ENCODE measurements at regions not wholly inside any gene's neighbourhood (a gene's known extent, or its start where the extent isn't known, plus 50 kb on each side); places are given as distances from the start of the nearest gene placed in this dataset.
A peak's percentile ranks its signal among the peaks of the same experiment; 100 is the strongest.

GRCh38 chr3:41112466-41112865 is 86.8 kb upstream of the CTNNB1 start:
- no peak overlapping the region for H3K4me3 ChIP-seq
- intact Hi-C loops (cut with DNase I) = no loop called here
- peaks cover 0 to 9% (median 0%) of the 10 kb centered on the region in 3 donors for H3K4me1 ChIP-seq
- DNase-seq = no peak
- TF ChIP-seq CTCF (IDR thresholded peaks at IDR 0.05) (no peak), POLR2A (IDR thresholded peaks at IDR 0.05) (no peak)
- no peaks in the 10 kb centered on the region for H3K27me3 ChIP-seq
- H3K36me3 ChIP-seq = no peaks in the 10 kb centered on the region
- no peak overlapping the region for H3K27ac ChIP-seq
- H3K9me3 ChIP-seq = no peaks in the 10 kb centered on the region
- 77 to 78% methylated on average over 2 of the region's 2 CpGs for WGBS, 2 donors

GRCh38 chr3:41115069-41115468 is 84.2 kb upstream of the CTNNB1 start:
- WGBS, 2 donors = 86 to 95% methylated on average over 4 of the region's 4 CpGs
- intact Hi-C loops (cut with DNase I) = no loop called here
- no peak for TF ChIP-seq CTCF (IDR thresholded peaks at IDR 0.05)
- no peak for TF ChIP-seq POLR2A (IDR thresholded peaks at IDR 0.05)
- Histone ChIP-seq H3K4me1 (peaks cover 0 to 19% (median 1%) of the 10 kb centered on the region in 3 donors), H3K9me3 (no peaks in the 10 kb centered on the region), H3K4me3 (no peak overlapping the region), H3K27me3 (no peaks in the 10 kb centered on the region), H3K27ac (no peak overlapping the region), H3K36me3 (no peaks in the 10 kb centered on the region)
- no peak for DNase-seq

- peak overlapping the region in 3 of 4 donors; percentile 15 to 53 (median 40) for H3K27ac ChIP-seq
- H3K27me3 ChIP-seq = no peaks in the 10 kb centered on the region
- H3K4me3 ChIP-seq = no peak overlapping the region
- no peaks in the 10 kb centered on the region for H3K36me3 ChIP-seq
- intact Hi-C loops (cut with DNase I) = no loop called here
- DNase-seq = no peak
- TF ChIP-seq POLR2A (IDR thresholded peaks at IDR 0.05) = no peak
- TF ChIP-seq CTCF (IDR thresholded peaks at IDR 0.05) = no peak
- H3K9me3 ChIP-seq = no peaks in the 10 kb centered on the region
- H3K4me1 ChIP-seq = peaks cover 0 to 27% (median 3%) of the 10 kb centered on the region in 3 donors
- 61 to 76% methylated on average over 4 to 8 of the region's 8 CpGs for WGBS, 2 donors
Observed at GRCh38 chr3:41116851-41117250, 82.5 kb upstream of the CTNNB1 start.

- Histone ChIP-seq H3K36me3 (no peaks in the 10 kb centered on the region), H3K27ac (peak overlapping the region in 3 of 4 donors; percentile 15 to 53 (median 40)), H3K9me3 (no peaks in the 10 kb centered on the region), H3K27me3 (no peaks in the 10 kb centered on the region), H3K4me1 (peaks cover 0 to 27% (median 3%) of the 10 kb centered on the region in 3 donors), H3K4me3 (no peak overlapping the region)
- 59 to 73% methylated on average over 5 to 10 of the region's 15 CpGs for WGBS, 2 donors
- TF ChIP-seq CTCF (IDR thresholded peaks at IDR 0.05) = peak in 1 of 6 experiments; percentile 17
- peak in 1 of 4 donors; percentile 19 for TF ChIP-seq POLR2A (IDR thresholded peaks at IDR 0.05)
- intact Hi-C loops (cut with DNase I) = no loop called here
- peak; percentile 49 for DNase-seq
Observed at GRCh38 chr3:41117398-41117870, 81.9 kb upstream of the CTNNB1 start.

- intact Hi-C loops (cut with DNase I) = no loop called here
- TF ChIP-seq POLR2A (IDR thresholded peaks at IDR 0.05) (no peak), CTCF (IDR thresholded peaks at IDR 0.05) (no peak)
- no peaks in the 10 kb centered on the region for H3K36me3 ChIP-seq
- H3K4me3 ChIP-seq = no peak overlapping the region
- DNase-seq = no peak
- 74 to 75% methylated on average over 9 to 10 of the region's 10 CpGs for WGBS, 2 donors
- peaks cover 0 to 27% (median 3%) of the 10 kb centered on the region in 3 donors for H3K4me1 ChIP-seq
- H3K9me3 ChIP-seq = no peaks in the 10 kb centered on the region
- no peaks in the 10 kb centered on the region for H3K27me3 ChIP-seq
- no peak overlapping the region for H3K27ac ChIP-seq
Observed at GRCh38 chr3:41118461-41119390, 80.6 kb upstream of the CTNNB1 start.

All from esophagus squamous epithelium (tissue), 5 donors.